ENCODE measurements at regions not wholly inside any gene's neighbourhood (a gene's known extent, or its start where the extent isn't known, plus 50 kb on each side); places are given as distances from the start of the nearest gene placed in this dataset.

GRCh38 chr1:164948101-164948500 lies 389.1 kb downstream of the PBX1 start:
- no peak for DNase-seq (ENCODE audit: low read depth)

- no peak for DNase-seq (ENCODE audit: low read depth)
These were observed 378.3 kb downstream of the PBX1 start for GRCh38 chr1:164937291-164937690.

GRCh38 chr1:164932580-164932979 lies 373.6 kb downstream of the PBX1 start:
- DNase-seq (ENCODE audit: low read depth) = no peak

DNA sequence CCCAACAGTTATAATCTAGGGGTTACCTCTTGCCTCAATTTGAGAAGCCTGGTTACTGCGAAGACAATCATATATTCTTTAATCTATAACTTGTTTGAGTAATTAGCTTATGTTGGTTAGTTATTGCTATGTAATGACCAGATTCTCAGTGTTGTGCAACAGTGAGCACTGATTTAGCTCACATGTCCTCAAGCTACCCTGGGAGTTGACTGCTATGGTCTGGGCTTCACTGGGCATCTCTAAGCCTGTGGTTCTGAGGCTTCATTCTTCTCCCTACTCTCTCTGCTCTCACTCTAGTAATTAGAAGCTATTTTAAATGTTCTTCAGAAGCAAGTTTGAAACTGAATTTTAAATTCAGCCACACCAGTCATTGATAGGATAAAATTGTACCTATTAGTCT lies 371.8 kb downstream of the PBX1 start:
- no peak for DNase-seq (ENCODE audit: low read depth)

- DNase-seq (ENCODE audit: low read depth) = no peak
These were observed 371.3 kb downstream of the PBX1 start for GRCh38 chr1:164930241-164930640.

DNA sequence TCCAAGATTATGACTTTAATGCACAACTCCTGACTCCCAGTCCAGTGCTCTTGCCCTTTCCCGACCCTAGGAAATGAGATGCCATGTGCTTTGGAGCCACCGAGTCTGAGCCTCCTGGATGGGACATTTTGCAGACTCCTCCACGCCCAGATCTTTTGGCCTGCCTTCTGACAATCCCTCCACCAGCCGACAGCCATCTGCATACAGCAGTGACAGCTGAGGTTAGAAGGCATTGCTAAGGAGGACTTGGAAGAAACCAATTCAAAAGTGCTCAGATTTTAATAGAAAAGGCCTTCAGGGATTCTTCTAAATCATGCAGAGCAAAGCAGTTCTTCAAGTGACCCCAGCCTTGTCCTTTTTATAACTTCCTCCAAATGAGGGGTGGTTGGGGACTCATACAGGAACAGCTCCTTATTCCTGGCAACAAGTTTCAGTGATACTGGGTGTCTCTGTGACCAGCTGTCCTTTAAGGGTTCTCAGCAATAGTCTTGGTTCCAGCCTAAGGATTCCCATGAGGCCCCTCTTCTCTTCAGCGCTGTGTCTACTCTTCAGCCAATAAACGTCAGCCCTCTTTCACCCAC lies 369.3 kb downstream of the PBX1 start:
- no peak for DNase-seq (ENCODE audit: low read depth)

GRCh38 chr1:164926107-164926506 lies 367.1 kb downstream of the PBX1 start:
- no peak for DNase-seq (ENCODE audit: low read depth)

DNA sequence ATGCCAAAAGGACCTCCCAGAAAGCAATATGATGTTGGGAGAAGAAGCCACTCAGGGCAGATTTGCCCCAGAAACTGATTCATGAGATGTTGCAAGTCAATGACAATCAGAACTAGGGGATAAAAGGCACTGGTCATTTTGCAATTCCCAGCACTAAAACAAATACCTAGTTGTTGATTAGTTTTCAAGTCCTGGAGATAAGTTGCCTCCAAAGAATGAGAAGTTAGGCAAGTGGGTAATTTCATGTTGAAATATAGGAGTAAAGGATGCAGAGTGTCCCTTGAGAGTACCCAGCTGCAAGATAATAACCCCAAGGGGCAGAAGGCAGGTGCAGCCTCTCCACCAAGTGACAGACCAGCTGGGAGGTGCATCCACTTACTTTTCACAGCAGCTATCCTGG lies 363.6 kb downstream of the PBX1 start:
- no peak for DNase-seq (ENCODE audit: low read depth)

GRCh38 chr1:164921493-164921892 lies 362.5 kb downstream of the PBX1 start:
- DNase-seq (ENCODE audit: low read depth) = no peak

GRCh38 chr1:164918140-164918539 lies 359.2 kb downstream of the PBX1 start:
- no peak for DNase-seq (ENCODE audit: low read depth)

GRCh38 chr1:164914208-164914607 lies 355.2 kb downstream of the PBX1 start:
- DNase-seq (ENCODE audit: low read depth) = no peak

- no peak for DNase-seq (ENCODE audit: low read depth)
These were observed 353.3 kb downstream of the PBX1 start for GRCh38 chr1:164912290-164912689.

- no peak for DNase-seq (ENCODE audit: low read depth)
These were observed 351.7 kb downstream of the PBX1 start for GRCh38 chr1:164910671-164911070.

DNA sequence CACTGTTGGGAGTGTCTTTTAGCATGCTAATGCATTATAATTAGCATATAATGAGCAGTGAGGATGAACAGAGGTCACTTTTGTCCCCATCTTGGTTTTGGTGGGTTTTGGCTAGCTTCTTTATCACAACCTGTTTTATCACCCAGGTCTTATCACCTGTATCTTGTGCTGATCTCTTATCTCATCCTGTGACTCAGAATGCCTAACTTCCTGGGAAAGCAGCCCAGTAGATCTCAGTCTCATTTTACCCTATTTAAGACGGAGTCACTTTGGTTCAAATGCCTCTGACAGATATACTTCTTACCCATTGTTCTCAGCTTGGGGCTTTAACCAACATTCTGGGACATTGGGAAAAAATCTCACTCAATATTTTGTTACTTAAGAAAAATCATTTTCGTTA lies 348.7 kb downstream of the PBX1 start:
- DNase-seq (ENCODE audit: low read depth) = no peak

GRCh38 chr1:164905869-164906268 lies 346.9 kb downstream of the PBX1 start:
- DNase-seq (ENCODE audit: low read depth) = no peak

- no peak for DNase-seq (ENCODE audit: low read depth)
These were observed 343.5 kb downstream of the PBX1 start for GRCh38 chr1:164902491-164902890.
